Thoracic aorta (tissue), 2 donors: ENCODE measurements at regions not wholly inside any gene's neighbourhood (a gene's known extent, or its start where the extent isn't known, plus 50 kb on each side); places are given as distances from the start of the nearest gene placed in this dataset.

Experiments
- ATAC-seq: fragments of 150-250 bp; one replicate; pipeline ENCODE4 v1.8.0; 2017; ENCODE audit warnings: low read depth; ENCODE audit not compliant: insufficient number of reproducible peaks, low FRiP score
- DNase-seq: peaks from one replicate; pipeline ENCODE4 v3.0.0-alpha.2; 2020; ENCODE audit warnings: low spot score
- H3K27ac ChIP-seq, 2 donors: fragments of 200-600 bp; sonication (generic); 1 replicate in 1 of 2; 2 replicates in 1 of 2; pipeline ENCODE4 v1.5.1; 2016; ENCODE audit warnings: mild to moderate bottlenecking in 2 of 2, moderate library complexity in 2 of 2
- H3K27me3 ChIP-seq: fragments of 200-600 bp; sonication (generic); replicated peaks from 2 replicates; pipeline ENCODE4 v1.6.0; 2016; ENCODE audit warnings: mild to moderate bottlenecking; ENCODE audit not compliant: insufficient read depth
- H3K36me3 ChIP-seq: fragments of 200-600 bp; sonication (generic); one replicate; pipeline ENCODE4 v1.5.1; 2016
- H3K4me1 ChIP-seq, 2 donors: fragments of 200-600 bp; sonication (generic); 1 replicate in 1 of 2; 2 replicates in 1 of 2; pipeline versions ENCODE4 v1.5.1 to v1.6.0; 2016; ENCODE audit warnings: low read depth in 2 of 2, mild to moderate bottlenecking in 1 of 2; ENCODE audit not compliant: control insufficient read depth in 1 of 2
- H3K4me3 ChIP-seq: fragments of 200-600 bp; sonication (generic); 2 replicates; pipeline ENCODE4 v1.5.1; 2016; ENCODE audit warnings: mild to moderate bottlenecking
- H3K9me3 ChIP-seq: fragments of 200-600 bp; sonication (generic); 2 replicates; pipeline ENCODE4 v1.5.1; 2016
- TF ChIP-seq, protein P1 (sequence below): fragments of 200-600 bp; sonication (generic); IDR thresholded peaks from one replicate; pipeline ENCODE4 v1.5.1; 2019; ENCODE audit warnings: antibody characterized with exemption

DNA sequence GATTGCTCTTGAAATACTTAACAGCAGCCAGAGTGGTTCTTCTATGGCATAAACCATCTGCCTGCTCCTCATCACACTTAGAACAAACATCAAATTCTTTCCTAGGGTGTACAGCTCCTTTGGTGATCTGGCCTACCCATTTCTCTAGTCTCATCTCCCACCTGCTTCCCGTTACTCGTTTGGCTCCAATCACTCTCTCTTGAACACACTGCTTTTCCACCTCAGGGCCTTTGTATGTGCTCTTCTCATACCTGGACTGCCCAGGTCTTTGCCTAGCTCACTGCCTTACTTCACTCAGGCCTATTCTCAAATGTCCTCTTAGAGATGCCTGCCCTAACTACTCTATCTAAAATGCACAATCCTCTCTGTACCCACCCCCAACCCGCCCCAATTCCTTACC, 100.5 kb downstream of the KCNRG start:
- DNase-seq = no peak
- no peak for ATAC-seq
- Histone ChIP-seq H3K9me3 (no peaks in the 10 kb centered on the region), H3K4me1 (peaks cover 0 to 19% of the 10 kb centered on the region in 2 donors), H3K27me3 (no peaks in the 10 kb centered on the region), H3K27ac (no peak overlapping the region), H3K4me3 (no peak overlapping the region), H3K36me3 (peaks cover 5% of the 10 kb centered on the region)
- TF ChIP-seq, protein P1, sequence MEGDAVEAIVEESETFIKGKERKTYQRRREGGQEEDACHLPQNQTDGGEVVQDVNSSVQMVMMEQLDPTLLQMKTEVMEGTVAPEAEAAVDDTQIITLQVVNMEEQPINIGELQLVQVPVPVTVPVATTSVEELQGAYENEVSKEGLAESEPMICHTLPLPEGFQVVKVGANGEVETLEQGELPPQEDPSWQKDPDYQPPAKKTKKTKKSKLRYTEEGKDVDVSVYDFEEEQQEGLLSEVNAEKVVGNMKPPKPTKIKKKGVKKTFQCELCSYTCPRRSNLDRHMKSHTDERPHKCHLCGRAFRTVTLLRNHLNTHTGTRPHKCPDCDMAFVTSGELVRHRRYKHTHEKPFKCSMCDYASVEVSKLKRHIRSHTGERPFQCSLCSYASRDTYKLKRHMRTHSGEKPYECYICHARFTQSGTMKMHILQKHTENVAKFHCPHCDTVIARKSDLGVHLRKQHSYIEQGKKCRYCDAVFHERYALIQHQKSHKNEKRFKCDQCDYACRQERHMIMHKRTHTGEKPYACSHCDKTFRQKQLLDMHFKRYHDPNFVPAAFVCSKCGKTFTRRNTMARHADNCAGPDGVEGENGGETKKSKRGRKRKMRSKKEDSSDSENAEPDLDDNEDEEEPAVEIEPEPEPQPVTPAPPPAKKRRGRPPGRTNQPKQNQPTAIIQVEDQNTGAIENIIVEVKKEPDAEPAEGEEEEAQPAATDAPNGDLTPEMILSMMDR = no peak

DNA sequence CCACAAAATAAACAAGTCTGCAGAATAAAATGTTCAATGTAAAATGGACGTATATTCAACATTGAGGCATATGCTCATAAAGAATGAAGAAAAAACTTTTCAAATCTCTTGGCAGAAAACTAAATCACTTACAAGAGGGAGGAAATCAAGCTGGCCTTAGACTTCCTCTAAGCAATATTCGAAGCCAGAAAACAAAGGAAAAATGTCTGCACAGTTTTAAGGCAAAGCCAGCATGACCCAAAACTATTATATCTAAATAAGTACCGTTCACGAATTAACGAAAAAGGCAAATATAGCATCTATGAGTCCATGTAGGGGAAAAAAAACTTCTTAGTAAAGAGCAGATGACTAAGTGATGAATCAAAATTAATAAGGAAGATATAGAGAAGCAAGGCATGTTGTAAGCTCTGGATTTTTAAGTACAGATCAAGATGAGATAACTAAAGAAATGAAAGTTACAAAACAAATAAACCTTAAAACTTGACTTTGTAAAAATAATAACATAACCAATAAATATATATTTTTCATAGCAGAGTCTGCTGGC, 101.3 kb downstream of the KCNRG start:
- no peak for ATAC-seq
- Histone ChIP-seq H3K36me3 (peaks cover 5% of the 10 kb centered on the region), H3K27me3 (no peaks in the 10 kb centered on the region), H3K27ac (no peak overlapping the region), H3K4me1 (peaks cover 1 to 20% of the 10 kb centered on the region in 2 donors), H3K9me3 (no peaks in the 10 kb centered on the region), H3K4me3 (no peak overlapping the region)
- TF ChIP-seq, protein P1 = no peak
- no peak for DNase-seq

DNA sequence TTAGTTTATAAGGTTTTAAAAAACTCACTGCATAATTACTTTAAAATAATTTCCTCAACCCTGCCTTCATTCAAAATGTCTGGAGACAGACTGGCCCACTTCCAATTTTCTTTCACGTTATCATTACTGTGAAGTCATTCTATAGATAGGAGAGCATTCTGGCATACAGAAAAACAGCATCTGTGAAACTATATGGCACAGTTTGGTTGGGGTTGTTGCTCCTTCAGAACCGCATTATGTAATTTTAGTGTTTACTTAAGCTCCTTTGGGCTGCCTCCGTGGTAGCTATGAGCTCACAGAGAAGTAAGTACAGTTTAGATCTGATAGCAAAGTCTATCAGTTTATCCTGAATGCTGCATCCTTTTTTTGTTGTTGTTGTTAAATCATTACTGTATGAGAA, 104.3 kb downstream of the KCNRG start:
- Histone ChIP-seq H3K36me3 (no peaks in the 10 kb centered on the region), H3K4me1 (peaks cover 14 to 36% of the 10 kb centered on the region in 2 donors), H3K27ac (no peak overlapping the region), H3K27me3 (no peaks in the 10 kb centered on the region), H3K9me3 (no peaks in the 10 kb centered on the region), H3K4me3 (no peak overlapping the region)
- ATAC-seq = no peak
- TF ChIP-seq, protein P1 = no peak
- DNase-seq = no peak

DNA sequence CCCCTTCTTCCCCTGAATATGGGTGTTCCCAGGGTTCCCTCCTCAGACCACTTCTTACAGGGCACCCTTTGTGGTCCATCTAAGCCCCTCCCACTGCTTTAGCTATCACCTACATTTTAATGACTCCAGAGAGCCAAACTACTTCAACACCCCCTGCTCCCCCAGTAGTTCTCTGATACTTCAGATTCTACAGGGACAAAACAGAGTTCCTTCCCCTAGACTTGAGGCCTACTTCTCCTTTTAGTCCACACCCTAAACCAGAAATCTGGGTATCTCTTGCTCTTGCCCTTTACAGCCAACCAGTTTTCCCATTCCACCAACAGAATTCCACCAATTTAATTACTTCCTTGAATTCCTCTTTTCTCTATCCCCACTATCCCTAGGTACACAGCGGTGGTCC, 107.2 kb downstream of the KCNRG start:
- Histone ChIP-seq H3K27me3 (no peaks in the 10 kb centered on the region), H3K4me3 (no peak overlapping the region), H3K36me3 (no peaks in the 10 kb centered on the region), H3K27ac (peak overlapping the region; percentile 98 to 99), H3K9me3 (no peaks in the 10 kb centered on the region), H3K4me1 (peaks cover 14 to 39% of the 10 kb centered on the region in 2 donors)
- no peak for DNase-seq
- no peak for ATAC-seq
- TF ChIP-seq, protein P1 = no peak

DNA sequence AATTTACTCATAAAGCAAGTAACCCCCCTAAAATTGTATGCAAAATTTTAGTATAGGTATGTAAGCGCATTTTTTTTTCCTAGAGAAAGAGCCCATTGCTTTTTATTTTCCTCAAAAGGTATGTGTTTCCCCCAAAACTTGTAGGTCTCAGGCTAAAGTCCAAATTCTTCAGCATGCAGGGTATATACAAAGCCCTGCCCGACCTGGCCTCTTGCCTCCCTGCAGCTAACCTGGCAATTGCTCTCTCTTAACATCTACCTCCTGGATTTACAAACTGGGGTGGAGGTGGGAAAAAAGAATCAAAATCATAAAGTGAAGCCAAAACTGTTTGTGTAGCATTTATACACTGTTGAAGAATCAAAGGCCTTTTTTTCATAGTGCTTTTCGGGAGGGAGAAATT, 107.8 kb downstream of the KCNRG start:
- peak overlapping the region; percentile 93 for H3K4me3 ChIP-seq
- H3K27me3 ChIP-seq = no peaks in the 10 kb centered on the region
- DNase-seq (no peak), ATAC-seq (no peak)
- H3K27ac ChIP-seq = peak overlapping the region; percentile 98 to 99
- no peaks in the 10 kb centered on the region for H3K36me3 ChIP-seq
- TF ChIP-seq, protein P1 = no peak
- peaks cover 14 to 40% of the 10 kb centered on the region in 2 donors for H3K4me1 ChIP-seq
- H3K9me3 ChIP-seq = no peaks in the 10 kb centered on the region
